IPS DF 4.7 (cell line): ENCODE measurements at regions not wholly inside any gene's neighbourhood (a gene's known extent, or its start where the extent isn't known, plus 50 kb on each side); places are given as distances from the start of the nearest gene placed in this dataset.
A peak's percentile ranks its signal among the peaks of the same experiment; 100 is the strongest.

ENCODE experiments used
- DNase-seq: peaks from one replicate; pipeline ENCODE4 v3.0.0-alpha.2; 2013; ENCODE audit warnings: low spot score; ENCODE audit errors: extremely low read depth

GRCh38 chr10:3692387-3692999 is 92.5 kb downstream of the KLF6 start:
- DNase-seq = no peak

DNA sequence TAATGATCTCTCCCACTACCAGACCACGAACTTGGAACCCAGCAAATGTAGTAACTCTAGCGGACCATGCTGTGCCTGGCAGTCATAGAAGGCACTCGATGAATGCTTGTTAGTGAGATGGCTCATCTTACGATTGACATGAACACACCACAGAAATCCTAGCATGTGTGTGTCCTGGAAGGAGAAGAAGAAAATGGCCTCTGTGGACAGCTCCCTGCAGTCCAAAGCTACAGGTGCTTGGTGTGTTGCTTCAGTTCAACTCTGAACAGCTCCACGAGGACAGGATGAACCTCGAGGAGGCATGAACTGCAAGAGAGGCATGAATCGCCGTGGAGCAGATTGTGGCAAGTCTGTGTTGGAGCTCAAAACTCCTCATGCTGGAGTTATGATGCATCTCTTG is 93.5 kb downstream of the KLF6 start:
- DNase-seq = no peak

DNA sequence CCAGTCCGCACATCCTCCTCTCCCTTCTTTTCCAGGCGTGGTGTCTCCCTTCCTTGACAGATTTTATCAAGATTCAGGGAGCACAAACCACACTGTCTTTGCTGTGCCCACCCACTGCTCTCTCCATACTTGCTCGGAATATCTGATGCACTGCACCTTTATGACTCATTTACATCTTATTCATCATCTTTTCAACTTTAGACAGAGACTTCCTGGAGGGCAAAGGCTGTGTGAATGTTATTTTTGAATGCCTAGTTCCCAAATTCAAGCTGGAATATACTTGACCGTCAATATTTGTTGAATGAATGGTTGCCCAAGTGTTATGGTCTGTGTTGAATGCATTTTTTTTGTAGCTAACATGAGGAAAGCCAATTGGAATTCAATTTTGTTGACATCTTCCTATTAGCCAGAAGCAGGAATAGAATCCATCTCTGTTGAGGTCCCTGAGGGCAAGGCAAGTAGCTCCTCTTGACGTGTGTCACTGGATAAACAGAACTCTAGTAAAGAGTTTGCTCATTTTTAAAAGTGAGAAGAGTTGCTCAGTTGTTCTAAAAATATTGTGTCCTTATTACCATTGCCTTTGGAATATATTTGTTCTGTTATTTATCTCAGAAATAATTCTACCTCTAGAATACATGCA is 95.0 kb downstream of the KLF6 start:
- no peak for DNase-seq

- DNase-seq = no peak
These were observed 97.4 kb downstream of the KLF6 start for GRCh38 chr10:3687510-3688081.

GRCh38 chr10:3685384-3685783 is 99.6 kb downstream of the KLF6 start:
- no peak for DNase-seq

DNA sequence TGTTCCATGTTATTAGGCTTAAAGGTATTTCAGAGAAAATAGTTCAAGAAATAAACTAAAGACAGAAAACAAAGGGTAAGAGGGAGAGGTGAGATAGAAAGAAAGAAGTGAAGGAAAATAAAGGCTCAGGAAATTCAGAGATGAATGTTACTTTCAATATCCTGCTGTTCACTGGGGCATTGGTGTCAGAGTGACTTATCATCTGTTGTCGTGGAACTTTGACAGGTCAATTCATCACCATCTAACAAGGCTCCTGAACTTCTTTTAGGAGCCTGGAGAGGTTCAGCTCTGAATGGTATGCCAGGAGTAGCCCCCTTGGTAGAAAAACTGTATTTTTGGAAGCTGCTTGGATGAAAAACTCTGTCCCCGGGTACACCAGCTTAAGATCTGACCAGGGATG is 100.1 kb downstream of the KLF6 start:
- DNase-seq = no peak

- no peak for DNase-seq
These were observed 101.4 kb downstream of the KLF6 start for GRCh38 chr10:3683560-3683959.

DNA sequence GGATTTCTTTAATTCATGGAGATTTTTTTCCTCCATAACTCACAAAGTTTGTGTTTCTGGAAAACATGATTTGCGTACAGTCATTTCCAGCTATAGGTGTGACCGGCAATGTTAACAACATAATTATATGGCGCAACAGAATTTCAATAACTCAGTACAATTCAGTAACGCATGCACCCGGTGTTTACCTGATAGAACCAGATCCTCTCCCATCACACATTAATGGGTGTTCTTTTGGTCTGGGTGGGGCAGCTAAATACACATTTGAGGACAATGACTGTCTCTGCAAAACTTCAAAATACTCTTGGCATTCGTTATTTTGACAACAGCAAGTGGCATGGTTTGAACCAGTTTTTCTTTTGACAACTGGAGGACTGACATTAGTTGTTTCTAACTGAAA is 102.3 kb downstream of the KLF6 start:
- DNase-seq = no peak

DNA sequence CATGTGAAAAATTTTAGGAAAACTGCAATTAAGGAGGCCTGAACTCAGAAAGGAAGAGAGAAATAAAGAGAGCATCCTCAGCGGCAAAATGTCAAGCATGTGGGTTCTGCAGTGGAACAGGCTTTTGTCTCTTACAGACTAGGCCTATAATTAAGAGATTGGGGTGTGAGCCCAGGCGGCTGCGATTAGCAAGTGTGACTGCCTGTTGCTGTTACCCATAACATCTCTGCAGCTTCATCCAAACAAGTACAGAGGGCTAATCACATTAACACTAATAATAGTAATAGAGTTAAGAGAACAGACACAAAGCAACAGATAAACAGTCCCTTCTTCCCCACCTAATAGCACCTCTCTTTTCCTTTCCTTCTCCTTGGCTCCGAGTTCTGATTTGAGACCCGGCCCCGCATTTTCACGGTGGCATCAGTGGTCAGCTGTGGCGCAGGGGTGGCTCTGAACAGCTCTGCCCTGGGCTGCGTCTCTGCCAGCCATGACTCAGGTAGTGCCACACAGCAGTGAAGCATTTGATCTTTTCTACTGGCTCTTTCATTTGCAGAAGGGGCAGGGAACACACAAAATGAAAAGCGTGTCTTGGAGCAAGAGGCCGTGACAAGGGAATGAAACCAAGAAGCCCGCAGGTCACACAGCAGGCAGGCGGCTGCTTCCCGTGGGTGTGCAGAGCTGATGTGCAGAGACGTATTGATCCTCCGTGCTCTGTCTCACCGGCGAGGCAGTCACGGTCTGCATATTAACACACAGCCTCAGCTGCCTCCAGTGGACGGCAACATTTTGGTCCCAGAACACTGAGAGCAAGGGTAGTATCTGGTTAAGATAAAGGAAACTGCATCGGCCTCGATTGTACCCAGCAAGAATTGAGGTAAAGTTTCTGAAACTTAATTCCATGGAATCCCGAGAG is 103.1 kb downstream of the KLF6 start:
- DNase-seq = no peak

DNA sequence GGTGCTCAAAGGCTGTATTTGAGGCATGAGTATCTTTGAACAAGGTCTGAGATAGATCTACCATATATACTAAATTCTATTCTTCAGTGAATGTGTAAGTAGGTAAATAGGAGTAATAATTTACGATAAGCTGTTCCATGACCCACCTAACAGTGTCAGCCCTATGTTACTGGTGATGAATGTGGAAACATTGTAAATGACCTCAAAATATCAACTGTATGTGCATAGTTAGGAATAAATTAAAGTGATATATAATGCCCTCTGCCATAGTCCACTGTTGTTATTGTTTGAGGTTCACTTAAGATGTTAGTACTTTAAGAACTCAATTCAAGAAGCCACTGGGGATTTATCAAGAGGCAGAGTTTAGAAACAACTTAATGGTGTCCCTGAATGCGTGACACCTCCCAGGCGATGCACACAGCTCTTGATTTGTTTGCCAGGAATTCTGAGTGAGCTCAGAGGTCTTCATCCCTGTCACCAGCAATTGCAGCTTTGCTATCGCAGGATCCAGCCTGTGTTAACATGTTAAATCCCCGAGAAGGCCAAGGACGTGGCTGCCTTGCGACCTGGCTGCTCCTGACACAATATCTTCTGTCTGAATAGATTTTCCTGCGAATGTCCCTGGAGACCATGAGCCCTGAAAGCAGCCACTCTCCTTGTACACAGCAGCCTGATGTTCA is 104.9 kb downstream of the KLF6 start:
- DNase-seq = no peak

DNA sequence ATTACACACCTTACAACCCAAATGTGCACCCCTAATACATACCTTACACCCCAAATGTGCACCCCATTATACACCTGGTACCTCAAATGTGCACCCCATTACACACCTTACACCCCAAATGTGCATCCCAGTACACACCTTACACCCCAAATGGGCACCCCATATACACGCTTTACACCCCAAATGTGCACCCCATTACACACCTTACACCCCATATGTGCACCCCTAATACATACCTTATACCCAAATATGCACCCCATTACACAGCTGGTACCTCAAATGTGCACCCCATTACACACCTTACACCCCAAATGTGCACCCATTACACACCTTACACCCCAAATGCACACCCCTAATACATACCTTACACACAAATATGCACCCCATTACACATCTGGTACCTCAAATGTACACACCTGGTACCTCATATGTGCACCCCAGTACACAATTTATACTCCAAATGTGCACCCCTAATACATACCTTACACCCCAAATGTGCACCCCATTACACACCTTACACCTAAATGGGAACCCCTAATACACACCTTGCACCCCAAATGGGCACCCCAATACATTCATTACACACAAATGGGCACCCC is 106.3 kb downstream of the KLF6 start:
- no peak for DNase-seq

GRCh38 chr10:3676564-3676963 is 108.4 kb downstream of the KLF6 start:
- DNase-seq = no peak

DNA sequence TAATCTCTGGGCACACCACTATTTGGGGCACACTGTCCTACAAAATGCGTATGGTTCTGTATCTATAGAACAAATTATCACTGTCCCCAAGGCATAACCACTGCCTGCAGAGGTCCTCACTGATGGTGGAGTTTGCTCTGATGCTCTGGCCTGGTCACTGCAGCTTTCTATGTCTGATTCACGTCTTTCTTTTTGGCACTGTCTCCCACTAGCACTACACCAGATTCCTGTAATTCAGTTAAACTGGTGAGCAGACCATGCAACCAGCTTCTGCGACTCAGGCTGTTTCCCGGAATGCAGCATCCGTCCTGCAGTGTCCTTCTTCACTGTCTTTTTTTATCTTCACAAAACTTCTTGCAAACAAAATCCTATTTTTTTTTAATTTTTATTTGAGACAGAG is 112.8 kb downstream of the KLF6 start:
- DNase-seq = no peak

- no peak for DNase-seq
These were observed 113.5 kb downstream of the KLF6 start for GRCh38 chr10:3671386-3671955.

DNA sequence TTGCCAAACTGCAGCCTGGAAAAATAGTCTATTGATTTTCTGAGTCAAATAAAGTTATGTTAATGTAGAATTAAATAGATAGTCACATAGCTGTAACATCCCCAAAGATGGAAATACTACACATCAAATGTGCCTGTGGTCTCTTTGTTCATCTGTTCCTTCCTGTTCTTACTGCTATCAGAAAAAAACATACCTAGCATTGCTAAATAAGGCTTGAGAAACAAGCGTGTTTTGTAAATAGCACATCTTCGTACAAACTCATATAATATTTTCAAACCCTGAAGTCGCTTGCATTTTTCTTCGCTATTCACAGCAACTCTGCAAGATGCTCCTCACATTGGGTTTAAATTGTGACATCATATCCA is 116.1 kb downstream of the KLF6 start:
- no peak for DNase-seq

DNA sequence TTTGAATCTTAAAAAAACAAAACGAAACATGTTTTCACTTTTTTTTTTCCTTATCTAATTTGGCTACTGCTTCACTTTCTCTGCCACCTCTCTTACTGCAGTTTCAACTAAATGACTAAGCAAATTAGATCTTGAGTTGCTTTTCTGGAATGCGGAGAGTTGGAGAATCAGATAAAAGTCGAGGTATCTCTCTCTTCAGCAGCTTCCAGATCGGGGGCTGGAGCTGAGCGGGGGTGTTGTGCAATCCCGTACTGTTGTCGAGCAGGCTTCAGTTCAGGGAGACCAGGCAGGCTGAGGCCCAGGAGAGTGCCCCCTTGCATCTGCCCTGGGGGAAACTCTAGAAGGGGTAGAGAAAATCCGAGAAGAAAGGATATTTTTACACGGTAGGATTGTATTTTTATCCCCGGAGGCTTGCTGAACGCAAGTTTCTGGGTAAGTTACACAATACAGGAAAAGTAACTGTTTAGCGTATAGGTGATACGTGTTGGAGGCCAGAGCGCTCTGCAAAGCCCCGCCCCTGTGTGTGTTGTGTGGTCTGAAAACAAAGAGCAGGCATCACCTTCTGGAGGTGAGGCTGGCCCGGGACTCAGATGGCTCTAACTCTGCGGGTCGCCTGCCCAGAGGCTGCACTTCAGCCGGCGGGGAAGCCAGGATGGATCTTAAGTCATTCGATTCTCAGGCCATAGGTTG is 116.6 kb downstream of the KLF6 start:
- peak; percentile 49 for DNase-seq

DNA sequence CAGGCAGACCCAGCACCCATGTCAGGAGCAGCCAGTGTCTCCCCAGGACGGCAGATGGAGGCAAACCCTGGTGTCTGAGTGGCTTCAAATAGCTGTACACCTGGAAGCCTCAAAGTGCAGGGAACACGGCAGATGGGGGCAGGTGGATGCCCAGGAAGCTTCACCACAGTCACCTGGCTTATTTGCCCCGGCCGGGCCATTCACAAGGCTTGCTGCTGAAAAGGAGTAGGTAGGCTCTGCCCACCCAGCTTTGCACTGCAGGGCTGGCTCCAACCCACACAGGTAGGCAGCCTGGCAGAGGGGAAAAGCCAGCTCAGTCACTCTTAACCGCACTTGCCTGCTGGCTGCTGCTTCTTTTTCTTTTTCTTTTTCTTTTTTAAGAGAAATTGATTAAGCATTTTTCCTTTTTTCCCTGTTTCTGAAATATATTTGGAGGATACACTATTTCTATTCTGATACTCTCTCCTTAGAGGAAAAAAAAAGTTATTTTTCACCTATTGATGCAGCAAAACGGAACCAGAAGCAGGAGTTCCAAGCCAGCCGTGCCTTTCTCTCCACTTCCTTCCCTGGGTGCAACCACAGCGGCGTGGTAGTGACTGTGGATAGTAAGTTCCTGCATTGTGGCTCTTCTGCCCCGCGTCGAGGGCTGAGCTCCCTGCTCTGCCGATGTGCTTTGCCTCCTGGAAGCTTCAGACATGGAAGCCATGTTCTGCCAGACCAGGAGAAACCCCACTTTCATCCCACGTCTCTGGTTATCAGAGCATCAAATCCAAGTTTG is 118.3 kb downstream of the KLF6 start:
- DNase-seq = no peak

GRCh38 chr10:3665316-3665908 is 119.6 kb downstream of the KLF6 start:
- no peak for DNase-seq

DNA sequence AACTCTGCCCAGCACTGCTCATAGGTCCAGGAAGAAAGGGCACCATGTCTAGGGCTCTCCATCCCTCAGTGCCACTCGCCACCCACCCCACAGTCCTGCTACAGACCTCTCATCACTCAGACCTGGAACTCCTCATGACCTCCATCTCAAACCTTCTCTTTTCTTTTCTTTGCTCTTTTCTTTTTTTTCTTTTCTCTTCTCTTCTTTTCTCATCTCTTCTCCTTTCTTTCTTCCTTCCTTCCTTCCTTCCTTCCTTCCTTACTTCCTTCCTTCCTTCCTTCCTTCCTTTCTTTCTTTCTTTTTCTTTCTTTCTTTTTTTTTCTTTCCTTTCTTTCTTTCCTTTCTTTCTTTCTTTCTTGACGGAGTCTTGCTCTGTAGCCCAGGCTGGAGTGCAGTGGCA is 122.2 kb downstream of the KLF6 start:
- no peak for DNase-seq
